ENCODE measurements at regions not wholly inside any gene's neighbourhood (a gene's known extent, or its start where the extent isn't known, plus 50 kb on each side); places are given as distances from the start of the nearest gene placed in this dataset.

DNA sequence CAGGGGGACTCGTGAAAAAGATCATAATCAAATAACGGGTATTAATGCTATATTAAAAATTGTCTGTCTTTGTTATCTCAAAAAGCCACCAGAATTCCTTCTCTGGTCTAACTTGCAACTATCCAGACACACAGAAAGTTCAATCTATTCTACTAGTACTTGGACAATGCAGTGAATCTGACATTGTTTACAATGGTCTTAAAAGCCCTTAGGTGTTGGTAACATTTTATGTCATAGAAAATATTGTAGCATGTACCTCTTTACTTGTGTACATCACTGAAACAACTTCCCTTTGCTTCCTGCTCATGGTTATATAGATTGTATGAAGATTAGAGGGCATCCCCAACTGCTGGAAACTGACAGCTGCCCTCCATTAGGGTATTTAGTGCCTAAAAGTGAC lies 71.1 kb upstream of the PPP3CA start:
- Histone ChIP-seq H4K20me1 (ENCODE audit: insufficient read depth) (no peaks in the 10 kb centered on the region), H3K27me3 (ENCODE audit: insufficient read depth, low read depth, low read length) (no peaks in the 10 kb centered on the region), H3F3A (ENCODE audit: insufficient read depth, low read length, poor library complexity, severe bottlenecking) (no peaks in the 10 kb centered on the region), H3K9me2 (ENCODE audit: insufficient read depth, low read length) (no peaks in the 10 kb centered on the region), H2AFZ (ENCODE audit: low read depth, low read length) (no peak overlapping the region), H3K27ac (ENCODE audit: low read length) (no peak overlapping the region), H3K4me3 (ENCODE audit: low read length) (no peak overlapping the region), H3K79me2 (replicated peaks; ENCODE audit: insufficient read depth, low read length) (no peaks in the 10 kb centered on the region), H3K4me2 (ENCODE audit: low read length) (no peak overlapping the region), H3K36me3 (ENCODE audit: insufficient read depth, low read length) (no peaks in the 10 kb centered on the region), H3K9me3 (ENCODE audit: low read length) (no peaks in the 10 kb centered on the region), H3K9ac (ENCODE audit: low read length) (no peak overlapping the region)
- TF ChIP-seq, protein P1, sequence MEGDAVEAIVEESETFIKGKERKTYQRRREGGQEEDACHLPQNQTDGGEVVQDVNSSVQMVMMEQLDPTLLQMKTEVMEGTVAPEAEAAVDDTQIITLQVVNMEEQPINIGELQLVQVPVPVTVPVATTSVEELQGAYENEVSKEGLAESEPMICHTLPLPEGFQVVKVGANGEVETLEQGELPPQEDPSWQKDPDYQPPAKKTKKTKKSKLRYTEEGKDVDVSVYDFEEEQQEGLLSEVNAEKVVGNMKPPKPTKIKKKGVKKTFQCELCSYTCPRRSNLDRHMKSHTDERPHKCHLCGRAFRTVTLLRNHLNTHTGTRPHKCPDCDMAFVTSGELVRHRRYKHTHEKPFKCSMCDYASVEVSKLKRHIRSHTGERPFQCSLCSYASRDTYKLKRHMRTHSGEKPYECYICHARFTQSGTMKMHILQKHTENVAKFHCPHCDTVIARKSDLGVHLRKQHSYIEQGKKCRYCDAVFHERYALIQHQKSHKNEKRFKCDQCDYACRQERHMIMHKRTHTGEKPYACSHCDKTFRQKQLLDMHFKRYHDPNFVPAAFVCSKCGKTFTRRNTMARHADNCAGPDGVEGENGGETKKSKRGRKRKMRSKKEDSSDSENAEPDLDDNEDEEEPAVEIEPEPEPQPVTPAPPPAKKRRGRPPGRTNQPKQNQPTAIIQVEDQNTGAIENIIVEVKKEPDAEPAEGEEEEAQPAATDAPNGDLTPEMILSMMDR (IDR thresholded peaks at IDR 0.05; ENCODE audit: poor library complexity, severe bottlenecking): no peak
- TF ChIP-seq POLR2AphosphoS5 (IDR thresholded peaks at IDR 0.05) (no peak), MXI1 (conservative IDR thresholded peaks at IDR 0.05; ENCODE audit: poor library complexity, severe bottlenecking) (no peak), SMC3 (conservative IDR thresholded peaks at IDR 0.05; ENCODE audit: poor library complexity) (no peak), TAF1 (IDR thresholded peaks at IDR 0.05; ENCODE audit: low read depth) (no peak), EZH2 (IDR thresholded peaks at IDR 0.05; ENCODE audit: borderline replicate concordance, insufficient read depth, low read length, poor library complexity, severe bottlenecking) (no peak), RAD21 (conservative IDR thresholded peaks at IDR 0.05) (no peak), EP300 (conservative IDR thresholded peaks at IDR 0.05; ENCODE audit: poor library complexity, severe bottlenecking) (no peak)
- TF ChIP-seq, protein P2, sequence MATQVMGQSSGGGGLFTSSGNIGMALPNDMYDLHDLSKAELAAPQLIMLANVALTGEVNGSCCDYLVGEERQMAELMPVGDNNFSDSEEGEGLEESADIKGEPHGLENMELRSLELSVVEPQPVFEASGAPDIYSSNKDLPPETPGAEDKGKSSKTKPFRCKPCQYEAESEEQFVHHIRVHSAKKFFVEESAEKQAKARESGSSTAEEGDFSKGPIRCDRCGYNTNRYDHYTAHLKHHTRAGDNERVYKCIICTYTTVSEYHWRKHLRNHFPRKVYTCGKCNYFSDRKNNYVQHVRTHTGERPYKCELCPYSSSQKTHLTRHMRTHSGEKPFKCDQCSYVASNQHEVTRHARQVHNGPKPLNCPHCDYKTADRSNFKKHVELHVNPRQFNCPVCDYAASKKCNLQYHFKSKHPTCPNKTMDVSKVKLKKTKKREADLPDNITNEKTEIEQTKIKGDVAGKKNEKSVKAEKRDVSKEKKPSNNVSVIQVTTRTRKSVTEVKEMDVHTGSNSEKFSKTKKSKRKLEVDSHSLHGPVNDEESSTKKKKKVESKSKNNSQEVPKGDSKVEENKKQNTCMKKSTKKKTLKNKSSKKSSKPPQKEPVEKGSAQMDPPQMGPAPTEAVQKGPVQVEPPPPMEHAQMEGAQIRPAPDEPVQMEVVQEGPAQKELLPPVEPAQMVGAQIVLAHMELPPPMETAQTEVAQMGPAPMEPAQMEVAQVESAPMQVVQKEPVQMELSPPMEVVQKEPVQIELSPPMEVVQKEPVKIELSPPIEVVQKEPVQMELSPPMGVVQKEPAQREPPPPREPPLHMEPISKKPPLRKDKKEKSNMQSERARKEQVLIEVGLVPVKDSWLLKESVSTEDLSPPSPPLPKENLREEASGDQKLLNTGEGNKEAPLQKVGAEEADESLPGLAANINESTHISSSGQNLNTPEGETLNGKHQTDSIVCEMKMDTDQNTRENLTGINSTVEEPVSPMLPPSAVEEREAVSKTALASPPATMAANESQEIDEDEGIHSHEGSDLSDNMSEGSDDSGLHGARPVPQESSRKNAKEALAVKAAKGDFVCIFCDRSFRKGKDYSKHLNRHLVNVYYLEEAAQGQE (IDR thresholded peaks at IDR 0.05; ENCODE audit: borderline replicate concordance): no peak

DNA sequence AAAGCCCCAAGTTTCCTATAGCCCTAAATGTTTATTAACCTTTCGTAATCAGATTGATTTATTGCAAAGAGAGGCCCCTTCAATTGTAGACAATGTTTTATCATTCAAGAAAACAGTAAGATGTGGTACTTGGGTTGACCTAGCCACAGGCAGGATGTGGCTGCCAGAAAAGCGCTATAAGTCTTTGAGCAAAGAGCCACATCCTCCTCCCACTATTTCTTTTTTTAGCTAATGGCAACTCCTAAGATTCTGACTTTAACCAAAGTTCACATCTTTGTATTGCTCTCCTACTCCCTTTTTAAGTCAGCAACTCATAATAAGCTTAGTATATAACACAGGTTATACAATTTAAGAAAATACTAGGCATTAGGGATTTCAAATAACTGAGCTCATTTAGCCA lies 70.7 kb upstream of the PPP3CA start:
- Histone ChIP-seq H3F3A (ENCODE audit: insufficient read depth, low read length, poor library complexity, severe bottlenecking) (no peaks in the 10 kb centered on the region), H4K20me1 (ENCODE audit: insufficient read depth) (no peaks in the 10 kb centered on the region), H3K4me3 (ENCODE audit: low read length) (no peak overlapping the region), H3K27me3 (ENCODE audit: insufficient read depth, low read depth, low read length) (no peaks in the 10 kb centered on the region), H3K9ac (ENCODE audit: low read length) (no peak overlapping the region), H2AFZ (ENCODE audit: low read depth, low read length) (no peak overlapping the region), H3K36me3 (ENCODE audit: insufficient read depth, low read length) (no peaks in the 10 kb centered on the region), H3K79me2 (replicated peaks; ENCODE audit: insufficient read depth, low read length) (no peaks in the 10 kb centered on the region), H3K27ac (ENCODE audit: low read length) (no peak overlapping the region), H3K9me2 (ENCODE audit: insufficient read depth, low read length) (no peaks in the 10 kb centered on the region), H3K4me2 (ENCODE audit: low read length) (no peak overlapping the region), H3K9me3 (ENCODE audit: low read length) (no peaks in the 10 kb centered on the region)
- TF ChIP-seq TAF1 (IDR thresholded peaks at IDR 0.05; ENCODE audit: low read depth): no peak
- TF ChIP-seq, protein P2 (IDR thresholded peaks at IDR 0.05; ENCODE audit: borderline replicate concordance): no peak
- TF ChIP-seq MXI1 (conservative IDR thresholded peaks at IDR 0.05; ENCODE audit: poor library complexity, severe bottlenecking): no peak
- no peak for TF ChIP-seq EP300 (conservative IDR thresholded peaks at IDR 0.05; ENCODE audit: poor library complexity, severe bottlenecking)
- TF ChIP-seq, protein P1 (IDR thresholded peaks at IDR 0.05; ENCODE audit: poor library complexity, severe bottlenecking): no peak
- no peak for TF ChIP-seq RAD21 (conservative IDR thresholded peaks at IDR 0.05)
- no peak for TF ChIP-seq SMC3 (conservative IDR thresholded peaks at IDR 0.05; ENCODE audit: poor library complexity)
- no peak for TF ChIP-seq POLR2AphosphoS5 (IDR thresholded peaks at IDR 0.05)
- no peak for TF ChIP-seq EZH2 (IDR thresholded peaks at IDR 0.05; ENCODE audit: borderline replicate concordance, insufficient read depth, low read length, poor library complexity, severe bottlenecking)
